SK-N-SH (cell line): ENCODE measurements at regions not wholly inside any gene's neighbourhood (a gene's known extent, or its start where the extent isn't known, plus 50 kb on each side); places are given as distances from the start of the nearest gene placed in this dataset.
"Not testable (repeated sequence)": the region's sequence is repeated elsewhere in the genome, so short reads cannot be mapped to it uniquely, and the experiment has no call there.

Source experiments
- CTCF ChIA-PET: fragments of 300-600, 350-600 bp; formaldehyde crosslinking; extraction: SDS; loops from one replicate; lab custom pipeline; 2021; lab: Yijun Ruan, JAX
- POLR2A ChIA-PET: fragments of 350-600 bp; sonication (Branson Sonifier 250); formaldehyde crosslinking; extraction: SDS; loops from one replicate; lab custom pipeline; 2020; ENCODE audit warnings: antibody characterized with exemption, inconsistent platforms; lab: Yijun Ruan, JAX
- DNase-seq: peaks from one replicate; pipeline ENCODE4 v3.0.0; 2012
- H2AFZ ChIP-seq: fragments of 200-600 bp; sonication (generic); 2 replicates; pipeline ENCODE4 v1.8.1; 2016; ENCODE audit warnings: antibody characterized with exemption, mild to moderate bottlenecking, low read depth
- H3F3A ChIP-seq: fragments of 200-600 bp; sonication (generic); replicated peaks from 2 replicates; pipeline ENCODE3; 2016; ENCODE audit warnings: antibody characterized with exemption, mild to moderate bottlenecking; ENCODE audit not compliant: insufficient read depth
- H3K27ac ChIP-seq, 2 experiments: fragments of 200-500 bp in 1 of 2; fragments of 200-600 bp in 1 of 2; sonication (Bioruptor generic) in 1 of 2; sonication (generic), shearing (Covaris generic) in 1 of 2; 2 replicates each; pipeline versions ENCODE4 v1.5.1 to v1.6.1; 2014 to 2016; ENCODE audit warnings: low read depth in 2 of 2, inconsistent platforms in 1 of 2, low read length in 1 of 2, mild to moderate bottlenecking in 1 of 2, mixed read lengths in 1 of 2
- H3K27me3 ChIP-seq: fragments of 200-600 bp; sonication (generic), shearing (Covaris generic); 2 replicates; pipeline ENCODE4 v1.6.1; 2016; ENCODE audit warnings: mixed run types; ENCODE audit not compliant: insufficient read depth
- H3K36me3 ChIP-seq, 2 experiments: fragments of 200-500 bp in 1 of 2; fragments of 200-600 bp in 1 of 2; sonication (Bioruptor generic) in 1 of 2; sonication (generic) in 1 of 2; replicated peaks in 1 of 2; 2 replicates each; pipeline versions ENCODE3 to v1.5.1; 2014 to 2016; ENCODE audit warnings: low read length in 1 of 2, mild to moderate bottlenecking in 1 of 2; ENCODE audit not compliant: insufficient read depth in 2 of 2, control insufficient read depth in 1 of 2
- H3K4me1 ChIP-seq, 2 experiments: fragments of 200-500 bp in 1 of 2; fragments of 200-600 bp in 1 of 2; sonication (Bioruptor generic) in 1 of 2; sonication (generic), shearing (Covaris generic) in 1 of 2; 2 replicates each; pipeline versions ENCODE4 v1.5.1 to v1.6.1; 2014 to 2016; ENCODE audit warnings: low read depth in 1 of 2, low read length in 1 of 2, mixed run types in 1 of 2; ENCODE audit not compliant: insufficient read depth in 2 of 2, control insufficient read depth in 1 of 2
- H3K4me2 ChIP-seq: fragments of 200-600 bp; sonication (generic), shearing (Covaris generic); 2 replicates; pipeline ENCODE4 v1.6.1; 2017; ENCODE audit warnings: mixed run types
- H3K4me3 ChIP-seq, 2 experiments: fragments of 200-500 bp in 1 of 2; fragments of 200-600 bp in 1 of 2; sonication (Bioruptor generic) in 1 of 2; sonication (generic), shearing (Covaris generic) in 1 of 2; 2 replicates each; pipeline versions ENCODE4 v1.5.1 to v1.8.1; 2014 to 2016; ENCODE audit warnings: low read depth in 2 of 2, inconsistent platforms in 1 of 2, low read length in 1 of 2, mild to moderate bottlenecking in 1 of 2, mixed read lengths in 1 of 2, moderate library complexity in 1 of 2
- H3K79me2 ChIP-seq: fragments of 200-600 bp; sonication (generic); 2 replicates; pipeline ENCODE4 v1.8.1; 2017; ENCODE audit warnings: mild to moderate bottlenecking; ENCODE audit not compliant: insufficient read depth
- H3K9ac ChIP-seq: fragments of 200-600 bp; sonication (generic); 2 replicates; pipeline ENCODE4 v1.6.1; 2017; ENCODE audit warnings: mixed run types
- H3K9me2 ChIP-seq: fragments of 200-600 bp; sonication (generic); 2 replicates; pipeline ENCODE4 v1.6.1; 2017; ENCODE audit warnings: mixed run types
- H3K9me3 ChIP-seq: fragments of 200-600 bp; sonication (generic); 2 replicates; pipeline ENCODE4 v1.6.1; 2017; ENCODE audit warnings: mixed run types, mild to moderate bottlenecking, moderate library complexity
- H4K20me1 ChIP-seq: fragments of 200-600 bp; sonication (generic); 2 replicates; pipeline ENCODE4 v1.6.1; 2017; ENCODE audit warnings: mild to moderate bottlenecking, mixed run types; ENCODE audit not compliant: insufficient read depth
- ELF1 ChIP-seq: IDR thresholded peaks from 2 replicates; pipeline ENCODE4 v1.4.0; 2012
- EP300 ChIP-seq, 2 experiments: IDR thresholded peaks; 2 replicates each; pipeline versions ENCODE4 v1.4.0 to v1.6.1; 2012; ENCODE audit warnings: borderline replicate concordance in 1 of 2, low read depth in 1 of 2, low read length in 1 of 2
- FOXJ3 ChIP-seq: sonication (generic); formaldehyde crosslinking; IDR thresholded peaks from 2 replicates; pipeline ENCODE4 v1.5.1; 2020; ENCODE audit warnings: mild to moderate bottlenecking, missing genetic modification reagents
- GABPA ChIP-seq: IDR thresholded peaks from 2 replicates; pipeline ENCODE4 v1.4.0; 2012; ENCODE audit warnings: low read depth, mild to moderate bottlenecking
- JUND ChIP-seq: IDR thresholded peaks from 2 replicates; pipeline ENCODE4 v1.4.0; 2012
- NFIC ChIP-seq: IDR thresholded peaks from 2 replicates; pipeline ENCODE4 v1.4.0; 2012; ENCODE audit warnings: borderline replicate concordance
- PBX3 ChIP-seq: IDR thresholded peaks from 2 replicates; pipeline ENCODE4; 2012
- RAD21 ChIP-seq: IDR thresholded peaks from 2 replicates; pipeline ENCODE4 v1.6.1; 2012; ENCODE audit warnings: mild to moderate bottlenecking, low read length
- RFX5 ChIP-seq: IDR thresholded peaks from 2 replicates; pipeline ENCODE4 v1.6.1; 2012; ENCODE audit warnings: mild to moderate bottlenecking, improper control_type of control experiment, low read length
- TCF12 ChIP-seq: IDR thresholded peaks from 2 replicates; pipeline ENCODE4 v1.4.0; 2012
- USF1 ChIP-seq: IDR thresholded peaks from 2 replicates; pipeline ENCODE4 v1.4.0; 2012; ENCODE audit warnings: low read depth, borderline replicate concordance
- YY1 ChIP-seq: IDR thresholded peaks from 2 replicates; pipeline ENCODE4 v1.4.0; 2012; ENCODE audit warnings: low read depth, mild to moderate bottlenecking
- WGBS: methylation state at CpG from one replicate; pipeline ENCODE4 v1.1.6; 2017; ENCODE audit warnings: low lambda C conversion rate; 5-methylcytosine and 5-hydroxymethylcytosine counted together
- TF ChIP-seq, protein P1 (sequence below): fragments of 150-350 bp; IDR thresholded peaks from 2 replicates; pipeline ENCODE4 v1.6.1; 2017; ENCODE audit warnings: antibody characterized with exemption, low read length, low read depth, borderline replicate concordance
- TF ChIP-seq, protein P2 (sequence below): fragments of 150-350 bp; IDR thresholded peaks from 2 replicates; pipeline ENCODE4 v1.6.1; 2016; ENCODE audit warnings: mild to moderate bottlenecking, low read depth, low read length

DNA sequence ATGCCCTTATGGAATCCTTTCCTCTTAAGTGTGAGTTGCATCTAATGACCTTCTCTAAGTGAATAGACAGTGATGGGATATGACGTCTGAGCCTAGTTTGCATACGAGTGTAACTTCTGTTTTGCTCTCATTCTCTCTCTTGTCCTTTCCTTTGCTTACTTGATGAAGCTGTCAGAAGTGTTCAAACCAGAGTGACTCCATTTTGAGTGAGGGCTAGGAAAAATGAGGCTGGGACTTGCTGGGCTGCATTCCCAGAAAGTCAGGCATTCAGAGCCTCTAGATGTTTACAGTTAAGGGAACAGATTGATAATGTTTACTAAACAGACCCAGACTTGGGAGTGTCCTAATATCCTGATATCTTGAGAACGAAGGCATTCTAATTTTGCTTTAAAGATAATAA lies 311.2 kb upstream of the SOX4 start:
- H3K4me1 ChIP-seq, H3K9me2 ChIP-seq, H3K4me3 ChIP-seq, H3K4me2 ChIP-seq, H4K20me1 ChIP-seq, H3F3A ChIP-seq, H3K27ac ChIP-seq, H3K9me3 ChIP-seq, H3K27me3 ChIP-seq, DNase-seq, H3K36me3 ChIP-seq, CTCF ChIA-PET, H3K79me2 ChIP-seq, H3K9ac ChIP-seq, H2AFZ ChIP-seq: not testable (repeated sequence)
- WGBS = 54% methylated on average over 3 of the region's 3 CpGs
- POLR2A ChIA-PET = interaction anchor here (0.6 kb wide), 1 partner anchor 154 kb away, joined by 6 read pairs; no protein-coding TSS in a partner anchor

GRCh38 chr6:21284166-21284565 lies 309.4 kb upstream of the SOX4 start:
- H3K9ac ChIP-seq = no peak overlapping the region
- H3K79me2 ChIP-seq = no peaks in the 10 kb centered on the region
- no peaks in the 10 kb centered on the region for H3F3A ChIP-seq
- no peaks in the 10 kb centered on the region; a peak in 1 of 4 replicates for H3K4me1 ChIP-seq
- ChIA-PET CTCF (no interaction called here), POLR2A (no interaction called here)
- H3K27ac ChIP-seq = no peak overlapping the region
- 56% methylated on average over 3 of the region's 3 CpGs for WGBS
- no peaks in the 10 kb centered on the region for H3K27me3 ChIP-seq
- no peaks in the 10 kb centered on the region for H3K9me3 ChIP-seq
- no peaks in the 10 kb centered on the region for H3K9me2 ChIP-seq
- no peak overlapping the region for H3K4me3 ChIP-seq
- no peak overlapping the region for H3K4me2 ChIP-seq
- TF ChIP-seq PBX3 (no peak), NFIC (no peak), ELF1 (no peak), EP300 (IDR thresholded peaks at IDR 0.05; ENCODE audit: borderline replicate concordance in 1 of 2, low read depth in 1 of 2, low read length in 1 of 2) (no peak), GABPA (no peak), TCF12 (no peak), RFX5 (no peak), JUND (no peak), YY1 (no peak)
- TF ChIP-seq, protein P1, sequence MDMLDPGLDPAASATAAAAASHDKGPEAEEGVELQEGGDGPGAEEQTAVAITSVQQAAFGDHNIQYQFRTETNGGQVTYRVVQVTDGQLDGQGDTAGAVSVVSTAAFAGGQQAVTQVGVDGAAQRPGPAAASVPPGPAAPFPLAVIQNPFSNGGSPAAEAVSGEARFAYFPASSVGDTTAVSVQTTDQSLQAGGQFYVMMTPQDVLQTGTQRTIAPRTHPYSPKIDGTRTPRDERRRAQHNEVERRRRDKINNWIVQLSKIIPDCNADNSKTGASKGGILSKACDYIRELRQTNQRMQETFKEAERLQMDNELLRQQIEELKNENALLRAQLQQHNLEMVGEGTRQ = no peak
- H3K36me3 ChIP-seq = no peaks in the 10 kb centered on the region
- H4K20me1 ChIP-seq = no peaks in the 10 kb centered on the region
- no peak for DNase-seq
- H2AFZ ChIP-seq = no peak overlapping the region

DNA sequence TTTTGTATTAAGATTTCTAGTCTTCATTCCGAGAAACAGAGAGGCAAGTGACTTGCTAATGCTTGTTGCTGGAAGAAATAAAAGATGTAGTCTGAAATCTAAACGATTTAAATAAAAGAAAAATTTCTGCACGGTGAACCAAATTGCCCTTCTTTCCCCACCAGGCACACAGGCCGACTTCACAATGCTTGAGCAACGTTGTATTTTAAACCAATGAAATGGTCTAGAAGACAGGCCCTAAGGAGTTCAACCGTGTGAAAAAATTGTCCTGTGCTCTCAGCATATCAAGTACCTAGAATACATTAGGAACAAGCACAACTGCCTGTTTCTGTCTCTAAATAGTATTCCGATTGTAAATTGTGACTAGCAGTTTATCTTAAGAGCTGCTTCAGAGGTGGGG lies 308.8 kb upstream of the SOX4 start:
- Histone ChIP-seq H3K9ac (no peak overlapping the region), H3K27ac (no peak overlapping the region), H3K4me3 (no peak overlapping the region), H3K36me3 (no peaks in the 10 kb centered on the region), H3K9me2 (no peaks in the 10 kb centered on the region), H3F3A (no peaks in the 10 kb centered on the region), H3K79me2 (no peaks in the 10 kb centered on the region), H4K20me1 (no peaks in the 10 kb centered on the region), H2AFZ (no peak overlapping the region), H3K27me3 (no peaks in the 10 kb centered on the region), H3K4me2 (no peak overlapping the region), H3K4me1 (no peaks in the 10 kb centered on the region; a peak in 1 of 4 replicates), H3K9me3 (no peaks in the 10 kb centered on the region)
- POLR2A ChIA-PET = no interaction called here
- DNase-seq = no peak
- CTCF ChIA-PET = no interaction called here
- WGBS = 66% methylated on average over 7 of the region's 7 CpGs
- TF ChIP-seq NFIC = no peak
- no peak for TF ChIP-seq TCF12
- no peak for TF ChIP-seq USF1
- no peak for TF ChIP-seq EP300 (IDR thresholded peaks at IDR 0.05; ENCODE audit: borderline replicate concordance in 1 of 2, low read depth in 1 of 2, low read length in 1 of 2)
- TF ChIP-seq, protein P2, sequence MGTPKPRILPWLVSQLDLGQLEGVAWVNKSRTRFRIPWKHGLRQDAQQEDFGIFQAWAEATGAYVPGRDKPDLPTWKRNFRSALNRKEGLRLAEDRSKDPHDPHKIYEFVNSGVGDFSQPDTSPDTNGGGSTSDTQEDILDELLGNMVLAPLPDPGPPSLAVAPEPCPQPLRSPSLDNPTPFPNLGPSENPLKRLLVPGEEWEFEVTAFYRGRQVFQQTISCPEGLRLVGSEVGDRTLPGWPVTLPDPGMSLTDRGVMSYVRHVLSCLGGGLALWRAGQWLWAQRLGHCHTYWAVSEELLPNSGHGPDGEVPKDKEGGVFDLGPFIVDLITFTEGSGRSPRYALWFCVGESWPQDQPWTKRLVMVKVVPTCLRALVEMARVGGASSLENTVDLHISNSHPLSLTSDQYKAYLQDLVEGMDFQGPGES = no peak
- TF ChIP-seq FOXJ3 (CRISPR knock-in tag) = no peak
- no peak for TF ChIP-seq PBX3
- TF ChIP-seq RAD21 = no peak
- TF ChIP-seq, protein P1 = no peak
